Femur (tissue), 1 donor: ENCODE measurements at regions not wholly inside any gene's neighbourhood (a gene's known extent, or its start where the extent isn't known, plus 50 kb on each side); places are given as distances from the start of the nearest gene placed in this dataset.
A peak's percentile ranks its signal among the peaks of the same experiment; 100 is the strongest.

Experiments used
- DNase-seq: peaks from one replicate; pipeline ENCODE4 v3.0.0-alpha.2; 2017

DNA sequence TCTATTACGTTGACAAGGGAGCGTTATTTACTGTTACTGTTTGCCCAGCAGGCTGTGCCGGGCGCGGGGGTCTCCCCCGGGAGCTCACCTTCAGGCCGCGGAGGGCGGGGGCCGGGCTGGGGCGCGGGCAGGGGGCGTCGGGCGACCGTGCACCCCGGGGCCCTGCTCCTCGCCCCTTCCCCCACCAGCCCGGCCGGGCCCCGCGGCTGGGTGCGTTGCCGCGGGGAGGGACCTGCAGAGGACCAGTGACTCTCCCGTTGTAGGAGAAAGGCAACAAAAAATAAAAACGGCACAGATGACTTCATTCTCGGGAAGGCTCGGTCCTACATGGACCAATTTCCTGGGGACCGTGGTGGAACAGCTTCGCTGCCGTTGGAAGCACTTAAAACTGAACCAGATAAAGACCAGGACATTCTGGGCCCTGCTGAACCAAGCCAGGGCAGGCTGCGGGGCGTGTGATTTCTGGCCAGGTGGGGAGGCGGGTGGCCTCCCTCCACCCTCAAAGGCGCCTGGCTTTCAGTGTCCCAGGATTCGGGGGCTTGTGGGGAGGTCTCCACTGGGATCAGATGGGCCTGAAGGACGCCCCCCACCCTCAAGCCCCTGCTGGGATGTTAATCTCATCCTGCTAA lies 57.4 kb downstream of the IGLL1 start:
- no peak for DNase-seq

DNA sequence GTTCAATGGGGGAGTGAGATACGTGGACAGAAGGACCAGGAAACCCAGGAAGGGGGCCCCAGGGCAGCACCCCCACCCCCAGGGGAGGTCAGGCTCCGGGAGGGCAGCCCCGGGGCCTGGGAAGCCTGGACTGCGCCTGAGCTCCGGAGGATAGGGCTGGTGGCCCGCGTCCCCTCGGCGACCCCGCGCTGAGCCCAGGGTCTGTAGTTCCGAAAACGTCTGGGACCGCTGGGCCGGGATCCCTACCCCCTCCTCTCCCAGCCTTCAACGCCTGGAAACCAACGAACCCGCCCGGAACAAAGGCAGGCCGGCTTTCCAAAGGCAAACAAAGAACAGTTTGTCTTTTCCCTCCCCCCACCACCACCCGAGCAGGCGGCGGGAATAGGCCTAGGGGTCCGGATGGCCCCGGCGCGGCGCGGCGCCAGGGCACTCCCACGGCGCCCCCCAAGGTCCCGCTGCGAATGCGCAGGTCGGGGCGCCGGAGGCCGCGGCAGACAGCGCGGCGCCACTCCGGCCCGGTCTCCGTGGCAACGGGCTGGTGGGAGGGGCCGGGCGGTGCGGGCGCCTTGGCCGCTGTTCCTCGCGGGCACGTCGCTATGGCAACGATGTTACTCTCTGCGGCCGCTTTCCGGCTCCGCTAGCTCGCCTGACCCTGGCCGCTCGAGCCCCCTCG lies 58.5 kb downstream of the IGLL1 start:
- peak; percentile 94 for DNase-seq

DNA sequence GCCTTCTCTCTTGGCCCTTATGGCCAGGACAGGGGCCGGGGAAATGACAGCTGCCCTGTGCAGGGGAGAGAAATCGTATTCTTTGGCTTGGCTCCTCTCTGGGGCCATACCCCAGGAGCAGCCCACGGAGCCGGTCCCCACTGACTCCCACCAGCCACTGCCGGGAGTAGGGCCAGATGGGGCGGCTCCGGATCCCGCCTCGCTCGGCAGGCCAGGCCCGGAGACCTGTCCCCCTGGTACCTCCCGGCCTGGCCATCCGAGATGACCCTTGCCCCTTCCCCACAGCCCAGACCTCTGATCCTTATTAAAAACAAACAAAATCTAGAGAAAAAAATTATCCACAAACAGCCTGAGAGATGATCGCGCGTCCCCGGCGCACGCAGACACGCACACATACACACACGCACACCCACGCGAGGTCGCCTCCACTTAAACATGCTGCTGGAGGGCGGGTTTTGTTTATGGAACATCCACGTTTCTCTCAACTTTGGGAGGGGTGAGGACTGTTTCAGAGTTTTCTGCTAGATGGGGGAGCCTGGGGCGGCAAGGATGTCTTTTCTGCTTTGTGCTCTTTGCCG lies 59.1 kb downstream of the IGLL1 start:
- peak; percentile 70 for DNase-seq

- DNase-seq: no peak
Measured at GRCh38 chr22:23519442-23520157, 60.5 kb downstream of the IGLL1 start.

- no peak for DNase-seq
Measured at GRCh38 chr22:23518376-23519187, 61.5 kb downstream of the IGLL1 start.

DNA sequence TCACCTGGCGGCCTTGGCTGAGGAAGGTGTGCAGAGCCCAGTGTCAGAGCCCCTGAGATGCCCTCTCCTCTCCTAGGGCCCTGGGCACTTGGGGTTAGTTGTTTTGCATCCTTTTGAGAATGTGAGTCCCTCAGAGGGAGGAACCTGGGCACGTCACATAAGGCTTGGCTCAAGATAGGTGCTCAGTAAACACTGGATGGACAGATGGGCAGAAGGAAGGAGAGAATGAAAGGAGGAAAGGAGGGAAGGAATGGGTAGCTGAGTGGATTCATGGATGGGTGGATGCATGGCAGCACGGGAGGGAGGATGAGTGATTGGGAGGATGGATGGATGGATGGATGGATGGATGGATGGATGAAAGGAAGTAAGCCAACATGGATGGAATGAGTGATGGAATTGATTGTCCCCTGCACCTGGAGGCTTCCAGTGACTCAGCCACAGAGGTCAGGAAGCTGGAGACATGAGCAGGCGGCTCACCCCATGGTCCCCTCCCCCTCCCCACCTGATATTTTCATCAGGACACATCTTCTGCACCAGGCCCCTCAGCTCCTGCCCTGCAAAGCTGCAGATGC lies 62.2 kb downstream of the IGLL1 start:
- no peak for DNase-seq

- DNase-seq: no peak
Measured at GRCh38 chr22:23516304-23516703, 63.8 kb downstream of the IGLL1 start.

GRCh38 chr22:23514322-23515038 lies 65.6 kb downstream of the IGLL1 start:
- DNase-seq: no peak

DNA sequence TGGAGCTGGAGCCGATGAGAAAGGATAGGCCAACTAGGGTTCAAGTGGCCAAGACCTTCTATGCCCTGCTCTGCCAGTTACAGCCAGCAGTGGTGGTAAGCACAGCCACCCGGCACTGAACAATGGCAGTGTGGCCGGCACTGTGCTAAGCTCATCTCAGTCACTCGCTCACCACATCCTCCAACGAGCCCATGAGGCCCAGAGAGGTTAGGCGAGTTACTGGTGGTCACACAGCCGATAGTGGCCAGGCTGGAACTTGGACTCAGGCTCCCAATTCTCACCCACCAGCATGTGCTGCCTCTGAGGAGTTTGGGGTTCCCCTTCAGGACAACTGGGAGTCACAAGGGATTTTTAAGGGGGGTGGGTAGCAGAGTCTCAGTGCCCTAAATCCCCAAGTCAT lies 66.4 kb downstream of the IGLL1 start:
- no peak for DNase-seq

GRCh38 chr22:23513133-23513532 lies 67.0 kb downstream of the IGLL1 start:
- DNase-seq: no peak

GRCh38 chr22:23512721-23513120 lies 67.4 kb downstream of the IGLL1 start:
- DNase-seq: no peak

GRCh38 chr22:23512348-23512705 lies 67.8 kb downstream of the IGLL1 start:
- DNase-seq: no peak

DNA sequence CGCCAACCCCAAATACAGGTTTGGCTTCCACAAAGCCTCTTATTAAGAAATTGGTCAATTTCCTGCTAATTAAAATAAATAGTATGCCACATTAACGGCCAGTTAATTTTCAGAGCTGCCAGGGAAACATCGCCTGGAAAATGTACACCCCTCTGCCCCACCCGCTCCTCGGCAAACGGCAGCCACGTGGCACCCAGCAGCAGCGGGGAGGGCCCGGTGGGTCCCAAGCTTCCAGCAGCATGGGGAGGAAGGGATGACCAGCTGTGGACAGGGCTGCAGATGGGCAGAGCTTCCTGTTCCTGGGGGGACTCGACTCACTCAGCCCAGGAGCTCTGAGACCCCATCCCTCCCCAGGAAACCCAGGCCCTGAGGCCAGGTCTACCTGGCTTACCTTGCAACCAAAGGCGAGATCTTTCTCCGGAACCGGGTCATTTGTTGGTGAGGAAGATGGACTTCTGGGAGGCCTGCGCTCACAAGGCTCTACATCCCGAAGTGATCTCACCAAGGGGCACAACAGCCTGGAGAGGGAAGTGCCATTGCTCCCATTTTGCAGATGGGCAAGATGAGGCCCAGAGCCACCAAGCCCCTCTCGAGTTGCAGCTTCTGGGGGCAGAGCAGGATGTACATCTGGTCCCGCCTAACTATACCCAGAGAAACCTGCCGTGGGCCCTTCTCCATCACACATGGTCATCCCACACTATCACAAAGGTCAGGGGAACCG lies 68.3 kb downstream of the IGLL1 start:
- DNase-seq: no peak

- no peak for DNase-seq
Measured at GRCh38 chr22:23509571-23510302, 70.4 kb downstream of the IGLL1 start.

DNA sequence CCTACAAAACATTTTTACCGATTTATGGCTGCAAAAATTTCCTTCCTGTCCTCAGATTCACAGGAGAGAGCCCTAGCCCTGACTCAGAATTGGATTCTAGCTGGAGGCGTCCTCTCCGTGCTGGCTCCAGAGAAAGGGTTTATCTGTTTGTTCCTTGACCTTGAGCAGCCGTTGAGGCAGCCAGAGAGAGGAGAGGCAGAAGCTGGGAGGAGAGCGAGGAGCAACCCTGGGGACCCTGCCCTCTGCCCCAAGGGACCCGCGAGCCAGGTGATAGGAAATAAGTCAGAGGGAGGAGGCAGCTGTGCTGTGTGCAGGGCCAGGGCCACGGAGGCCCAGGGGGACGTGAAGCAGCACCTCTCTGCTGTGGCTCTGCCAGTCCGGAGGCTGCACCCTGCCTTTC lies 75.6 kb downstream of the IGLL1 start:
- peak; percentile 56 for DNase-seq

GRCh38 chr22:23503736-23504440 lies 76.2 kb downstream of the IGLL1 start:
- no peak for DNase-seq

DNA sequence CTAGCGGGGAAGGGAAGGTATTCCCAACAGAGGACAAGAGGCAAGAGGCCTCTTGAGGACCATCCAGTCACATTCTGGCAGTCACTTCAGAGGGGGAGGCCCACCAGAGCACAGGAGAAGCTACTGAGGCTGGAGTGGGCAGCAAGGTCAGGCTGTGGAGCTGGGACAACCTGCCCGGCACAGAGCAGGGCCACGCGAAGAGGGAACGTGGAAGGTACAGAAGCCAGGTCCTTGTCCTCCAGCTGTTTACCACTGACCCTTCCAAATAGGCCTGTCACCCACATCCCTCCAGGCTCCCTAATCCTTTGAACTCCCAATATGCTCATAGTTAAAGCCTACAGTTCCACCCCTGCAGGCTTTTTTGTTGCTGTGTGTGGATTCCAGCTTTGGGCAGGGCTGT lies 76.9 kb downstream of the IGLL1 start:
- no peak for DNase-seq

DNA sequence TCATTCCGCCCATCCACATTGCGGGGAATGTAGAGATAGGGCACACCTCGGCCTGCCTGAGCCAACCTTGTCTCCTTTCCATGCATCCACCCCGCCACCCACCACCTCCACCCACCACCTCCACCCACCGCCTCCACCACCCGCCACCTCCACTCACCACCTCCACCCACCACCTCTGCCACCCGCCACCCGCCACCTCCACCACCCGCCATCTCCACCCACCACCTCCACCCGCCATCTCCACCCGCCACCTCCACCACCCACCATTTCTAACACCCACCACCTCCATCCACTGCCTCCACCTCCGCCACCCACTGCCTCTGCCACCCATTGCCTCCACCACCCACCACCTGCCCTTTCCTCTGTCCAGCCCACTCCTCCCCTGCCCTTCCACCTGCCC lies 78.4 kb downstream of the IGLL1 start:
- no peak for DNase-seq

DNA sequence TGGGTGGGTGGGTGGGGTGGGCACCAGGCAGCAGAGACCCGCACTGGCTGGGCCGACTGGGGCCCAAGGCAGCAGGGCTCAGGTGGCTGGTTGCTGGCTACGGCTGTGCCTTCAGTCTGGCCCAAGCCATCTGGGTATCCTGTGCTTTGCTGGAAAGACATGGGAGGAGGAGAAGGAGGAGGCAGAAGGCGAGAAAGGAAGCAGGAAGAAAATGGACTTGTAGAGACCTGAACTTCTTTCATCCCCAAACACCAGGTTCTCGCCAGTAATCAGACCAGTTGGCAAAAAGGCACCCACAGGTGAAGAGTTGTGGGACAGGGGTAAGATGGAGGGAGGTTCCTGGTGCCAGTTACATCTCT lies 78.8 kb downstream of the IGLL1 start:
- DNase-seq: no peak
